K562 (cell line): ENCODE measurements at regions not wholly inside any gene's neighbourhood (a gene's known extent, or its start where the extent isn't known, plus 50 kb on each side); places are given as distances from the start of the nearest gene placed in this dataset.

Experiments used
- ATAC-seq: fragments of 200-7000 bp; cut with Tn5 transposase; 3 replicates; pipeline ENCODE4 v1.9.1; 2020; ENCODE audit warnings: moderate library complexity
- BruUV-seq: library from RNA; stranded (reverse); fragments of 400-500 nt; replicated peaks from 2 replicates; lab custom pipeline; 2021; lab: Mats Ljungman, UMichigan
- CTCF ChIA-PET: fragments of 300-600 bp; formaldehyde crosslinking; extraction: SDS; loops from one replicate; lab custom pipeline; 2021; ENCODE audit warnings: low intra/inter-chr PET ratio; lab: Yijun Ruan, JAX
- POLR2A ChIA-PET: fragments of 300-600, 350-650 bp; sonication (Branson Sonifier 250); formaldehyde crosslinking; extraction: SDS; loops from one replicate; lab custom pipeline; 2021; ENCODE audit warnings: antibody characterized with exemption, inconsistent platforms; lab: Yijun Ruan, JAX
- DNase-seq, 4 experiments: peaks; one replicate each; pipeline versions ENCODE4 v3.0.0 to v3.0.0-alpha.2; 2011 to 2018; ENCODE audit warnings: low spot score in 3 of 4, mixed read lengths in 3 of 4; ENCODE audit errors: extremely low read depth in 1 of 4
- FAIRE-seq: peaks from 2 replicates; lab custom pipeline; 2011; peaks lifted over from hg19 to GRCh38; lab: Jason Lieb, UNC
- H2AFZ ChIP-seq: 2 replicates; pipeline ENCODE4 v1.6.0; 2011; ENCODE audit warnings: low read depth, low read length, control low read depth, inconsistent platforms
- H3K27ac ChIP-seq: fragments of 200-600 bp; 3 replicates; pipeline ENCODE4 v1.8.0; 2011; ENCODE audit warnings: low read depth, mild to moderate bottlenecking, control low read depth, inconsistent platforms, low read length, moderate library complexity, mixed read lengths; ENCODE audit errors: extremely low read depth
- H3K27me3 ChIP-seq, 2 experiments: fragments of 300-600 bp in 1 of 2; 2 replicates in 1 of 2; 3 replicates in 1 of 2; pipeline versions ENCODE4 v1.6.0 to v1.8.0; 2011; ENCODE audit warnings: inconsistent platforms in 2 of 2, low read length in 2 of 2, mild to moderate bottlenecking in 1 of 2, mixed read lengths in 1 of 2, moderate library complexity in 1 of 2; ENCODE audit not compliant: control insufficient read depth in 2 of 2, insufficient read depth in 2 of 2
- H3K36me3 ChIP-seq: fragments of 300-600 bp; 3 replicates; pipeline ENCODE4 v1.8.0; 2011; ENCODE audit warnings: mild to moderate bottlenecking, low read length, inconsistent platforms; ENCODE audit not compliant: control insufficient read depth, insufficient read depth
- H3K4me1 ChIP-seq, 2 experiments: fragments of 200-600 bp in 1 of 2; replicated peaks in 1 of 2; 2 replicates in 1 of 2; 3 replicates in 1 of 2; pipeline versions ENCODE4 v1.5.1 to v1.8.0; 2011; ENCODE audit warnings: inconsistent platforms in 2 of 2, low read length in 2 of 2, mild to moderate bottlenecking in 1 of 2, mixed read lengths in 1 of 2, moderate library complexity in 1 of 2; ENCODE audit not compliant: control insufficient read depth in 2 of 2, insufficient read depth in 2 of 2
- H3K4me2 ChIP-seq: 2 replicates; pipeline ENCODE4 v1.6.1; 2011; ENCODE audit warnings: low read length, control low read depth, inconsistent platforms, mixed read lengths; ENCODE audit not compliant: insufficient read depth
- H3K4me3 ChIP-seq: fragments of 200-600 bp; sonication (generic), shearing (Covaris generic); 2 replicates; pipeline ENCODE4 v1.5.1; 2016; ENCODE audit warnings: control low read depth, inconsistent platforms
- H3K79me2 ChIP-seq: fragments of 200-600 bp; 3 replicates; pipeline ENCODE4 v1.8.0; 2011; ENCODE audit warnings: low read length, inconsistent platforms; ENCODE audit not compliant: control insufficient read depth, insufficient read depth
- H3K9ac ChIP-seq, 2 experiments: 2 replicates each; pipeline versions ENCODE4 v1.6.0 to v1.6.1; 2011; ENCODE audit warnings: low read depth in 2 of 2, low read length in 2 of 2, control low read depth in 1 of 2, inconsistent platforms in 1 of 2, mild to moderate bottlenecking in 1 of 2, mixed read lengths in 1 of 2; ENCODE audit not compliant: insufficient read depth in 1 of 2
- H3K9me1 ChIP-seq: one replicate; pipeline ENCODE4 v1.6.0; 2011; ENCODE audit warnings: inconsistent platforms, mild to moderate bottlenecking, low read length, moderate library complexity; ENCODE audit not compliant: control insufficient read depth, insufficient read depth
- H3K9me3 ChIP-seq: replicated peaks from 2 replicates; pipeline ENCODE4 v1.5.1; 2011; ENCODE audit warnings: low read depth, low read length, inconsistent platforms; ENCODE audit not compliant: control insufficient read depth, insufficient read depth
- H4K20me1 ChIP-seq: replicated peaks from 2 replicates; pipeline ENCODE4 v1.6.1; 2011; ENCODE audit warnings: low read length, inconsistent platforms, mixed read lengths; ENCODE audit not compliant: control insufficient read depth, insufficient read depth
- E2F6 ChIP-seq, 2 experiments: IDR thresholded peaks; 2 replicates each; pipeline ENCODE4 v1.6.1; 2011; ENCODE audit warnings: borderline replicate concordance in 1 of 2, control low read depth in 1 of 2, low read depth in 1 of 2, low read length in 1 of 2, mild to moderate bottlenecking in 1 of 2, mixed read lengths in 1 of 2, moderate library complexity in 1 of 2; ENCODE audit not compliant: insufficient read depth in 1 of 2, insufficient read length in 1 of 2, poor library complexity in 1 of 2, severe bottlenecking in 1 of 2; ENCODE audit errors: extremely low read depth in 1 of 2
- EWSR1 ChIP-seq: fragments of 450-650 bp; IDR thresholded peaks from 2 replicates; pipeline ENCODE4 v1.6.1; 2018; ENCODE audit warnings: borderline replicate concordance, mild to moderate bottlenecking, low read depth, moderate library complexity; ENCODE audit not compliant: partially characterized antibody
- FIP1L1 ChIP-seq: fragments of 200-400 bp; formaldehyde crosslinking; IDR thresholded peaks from 2 replicates; pipeline ENCODE4 v1.6.1; 2018; ENCODE audit warnings: mild to moderate bottlenecking, low read depth, low read length; ENCODE audit not compliant: poor library complexity, severe bottlenecking
- HBP1 ChIP-seq: fragments of 450-650 bp; formaldehyde crosslinking; IDR thresholded peaks from 2 replicates; pipeline ENCODE4 v1.4.0; 2022; ENCODE audit warnings: missing genetic modification characterization
- ILF3 ChIP-seq: fragments of 450-650 bp; IDR thresholded peaks from 2 replicates; pipeline ENCODE4 v1.6.1; 2018; ENCODE audit warnings: antibody characterized with exemption, mild to moderate bottlenecking, moderate library complexity, borderline replicate concordance
- ILK ChIP-seq: fragments of 450-650 bp; IDR thresholded peaks from 2 replicates; pipeline ENCODE4 v1.6.1; 2016; ENCODE audit warnings: missing genetic modification characterization, low read depth, mild to moderate bottlenecking, missing compliant biosample characterization, moderate library complexity, borderline replicate concordance
- NBN ChIP-seq: fragments of 450-650 bp; IDR thresholded peaks from 2 replicates; pipeline ENCODE4 v1.6.1; 2016; ENCODE audit warnings: low read depth, mild to moderate bottlenecking
- NCOA1 ChIP-seq: fragments of 450-650 bp; IDR thresholded peaks from 2 replicates; pipeline ENCODE4 v1.6.1; 2016; ENCODE audit warnings: low read depth
- NR2F6 ChIP-seq: fragments of 450-650 bp; formaldehyde crosslinking; IDR thresholded peaks from 2 replicates; pipeline ENCODE4 v1.4.0; 2020; ENCODE audit warnings: mild to moderate bottlenecking
- PCBP2 ChIP-seq: fragments of 200-400 bp; formaldehyde crosslinking; IDR thresholded peaks from 2 replicates; pipeline ENCODE4 v1.6.1; 2018; ENCODE audit warnings: low read length, low read depth, mild to moderate bottlenecking, moderate library complexity; ENCODE audit not compliant: poor library complexity, severe bottlenecking
- PHB2 ChIP-seq: fragments of 450-650 bp; IDR thresholded peaks from 2 replicates; pipeline ENCODE4 v1.6.1; 2017; ENCODE audit warnings: low read depth
- RCOR1 ChIP-seq, 2 experiments: IDR thresholded peaks; 2 replicates each; pipeline ENCODE4 v1.6.1; 2012; ENCODE audit warnings: low read depth in 2 of 2, low read length in 2 of 2, borderline replicate concordance in 1 of 2, improper control_type of control experiment in 1 of 2
- SAFB2 ChIP-seq: fragments of 200-400 bp; formaldehyde crosslinking; IDR thresholded peaks from 2 replicates; pipeline ENCODE4 v1.6.1; 2018; ENCODE audit warnings: borderline replicate concordance, low read length, low read depth, moderate library complexity; ENCODE audit not compliant: severe bottlenecking
- SIRT6 ChIP-seq: IDR thresholded peaks from one replicate; pipeline ENCODE4 v1.6.1; 2012; ENCODE audit warnings: low read depth, mild to moderate bottlenecking, control low read depth, inconsistent platforms, low read length, moderate library complexity
- SREBF2 ChIP-seq: sonication (generic); formaldehyde crosslinking; IDR thresholded peaks from 2 replicates; pipeline ENCODE4 v1.4.0; 2020; ENCODE audit warnings: mild to moderate bottlenecking, missing genetic modification reagents
- ZNF778 ChIP-seq: fragments of 450-650 bp; formaldehyde crosslinking; IDR thresholded peaks from 2 replicates; pipeline ENCODE4 v1.4.0; 2020; ENCODE audit warnings: mild to moderate bottlenecking, moderate library complexity
- ZSCAN32 ChIP-seq: fragments of 450-650 bp; formaldehyde crosslinking; IDR thresholded peaks from 2 replicates; pipeline ENCODE4 v1.4.0; 2020; ENCODE audit warnings: mild to moderate bottlenecking, moderate library complexity
- WGBS: fragments of 100-300 bp; shearing (Covaris generic); methylation state at CpG from one replicate; pipeline ENCODE4 v1.1.6; 2016; ENCODE audit warnings: low coverage, mixed read lengths; ENCODE audit not compliant: insufficient coverage; ENCODE audit errors: missing lambda C conversion rate; 5-methylcytosine and 5-hydroxymethylcytosine counted together
- in situ Hi-C: fragments of 300-500 bp; cut with MboI; formaldehyde crosslinking; loops from 4 replicates; pipeline ENCODE4 v1.15.0; 2018; ENCODE audit warnings: inconsistent platforms, mixed read lengths
- intact Hi-C: fragments of 100-400 bp; cut with micrococcal nuclease; formaldehyde crosslinking; loops from 2 replicates; pipeline ENCODE4 v1.14.2; 2022
- TF ChIP-seq, protein P1 (sequence below): fragments of 250-450 bp; sonication (Bioruptor Pico); IDR thresholded peaks from 2 replicates; pipeline ENCODE4 v1.4.0; 2020; ENCODE audit warnings: mild to moderate bottlenecking, moderate library complexity

- no peaks in the 10 kb centered on the region for H3K79me2 ChIP-seq
- ChIA-PET POLR2A (interaction anchor here (0.6 to 1.6 kb wide), 2 partner anchors 13 to 220 kb away, joined by 3 to 5 read pairs; no protein-coding TSS in a partner anchor), CTCF (no interaction called here)
- WGBS, result 0% methylated on average over 2 of the region's 2 CpGs
- H3K9me3 ChIP-seq, result no peaks in the 10 kb centered on the region
- no peaks in the 10 kb centered on the region for H3K4me1 ChIP-seq
- no peak overlapping the region for H3K4me2 ChIP-seq
- H3K9ac ChIP-seq, result no peak overlapping the region
- no peaks in the 10 kb centered on the region for H4K20me1 ChIP-seq
- intact Hi-C loops, result no loop called here
- no peak overlapping the region for H3K4me3 ChIP-seq
- peaks cover 0 to 7% of the 10 kb centered on the region in 2 experiments; a peak in 2 of 5 replicates for H3K27me3 ChIP-seq
- no peak for DNase-seq
- H3K9me1 ChIP-seq, result no peaks in the 10 kb centered on the region
- in situ Hi-C loops, result no loop called here
- no peak for ATAC-seq
- no peak overlapping the region for H2AFZ ChIP-seq
- no TSS peak for BruUV-seq
- H3K36me3 ChIP-seq, result no peaks in the 10 kb centered on the region
- H3K27ac ChIP-seq, result no peak overlapping the region
- FAIRE-seq, result no peak
- TF ChIP-seq RCOR1 (IDR thresholded peaks at IDR 0.05; ENCODE audit: borderline replicate concordance in 1 of 2, low read depth in 2 of 2, low read length in 2 of 2) (no peak), ILK (no peak), SAFB2 (no peak), PHB2 (no peak), ZSCAN32 (CRISPR knock-in tag) (no peak), E2F6 (IDR thresholded peaks at IDR 0.05; ENCODE audit: borderline replicate concordance in 1 of 2, extremely low read depth in 1 of 2, insufficient read depth in 1 of 2, insufficient read length in 1 of 2, low read depth in 1 of 2, low read length in 1 of 2, poor library complexity in 1 of 2, severe bottlenecking in 1 of 2) (no peak), ZNF778 (CRISPR knock-in tag) (no peak), NCOA1 (no peak), PCBP2 (no peak), NBN (no peak), FIP1L1 (no peak), SREBF2 (CRISPR knock-in tag) (no peak), NR2F6 (CRISPR knock-in tag) (no peak), EWSR1 (no peak), ILF3 (no peak), HBP1 (CRISPR knock-in tag) (no peak), SIRT6 (no peak)
- TF ChIP-seq, protein P1, sequence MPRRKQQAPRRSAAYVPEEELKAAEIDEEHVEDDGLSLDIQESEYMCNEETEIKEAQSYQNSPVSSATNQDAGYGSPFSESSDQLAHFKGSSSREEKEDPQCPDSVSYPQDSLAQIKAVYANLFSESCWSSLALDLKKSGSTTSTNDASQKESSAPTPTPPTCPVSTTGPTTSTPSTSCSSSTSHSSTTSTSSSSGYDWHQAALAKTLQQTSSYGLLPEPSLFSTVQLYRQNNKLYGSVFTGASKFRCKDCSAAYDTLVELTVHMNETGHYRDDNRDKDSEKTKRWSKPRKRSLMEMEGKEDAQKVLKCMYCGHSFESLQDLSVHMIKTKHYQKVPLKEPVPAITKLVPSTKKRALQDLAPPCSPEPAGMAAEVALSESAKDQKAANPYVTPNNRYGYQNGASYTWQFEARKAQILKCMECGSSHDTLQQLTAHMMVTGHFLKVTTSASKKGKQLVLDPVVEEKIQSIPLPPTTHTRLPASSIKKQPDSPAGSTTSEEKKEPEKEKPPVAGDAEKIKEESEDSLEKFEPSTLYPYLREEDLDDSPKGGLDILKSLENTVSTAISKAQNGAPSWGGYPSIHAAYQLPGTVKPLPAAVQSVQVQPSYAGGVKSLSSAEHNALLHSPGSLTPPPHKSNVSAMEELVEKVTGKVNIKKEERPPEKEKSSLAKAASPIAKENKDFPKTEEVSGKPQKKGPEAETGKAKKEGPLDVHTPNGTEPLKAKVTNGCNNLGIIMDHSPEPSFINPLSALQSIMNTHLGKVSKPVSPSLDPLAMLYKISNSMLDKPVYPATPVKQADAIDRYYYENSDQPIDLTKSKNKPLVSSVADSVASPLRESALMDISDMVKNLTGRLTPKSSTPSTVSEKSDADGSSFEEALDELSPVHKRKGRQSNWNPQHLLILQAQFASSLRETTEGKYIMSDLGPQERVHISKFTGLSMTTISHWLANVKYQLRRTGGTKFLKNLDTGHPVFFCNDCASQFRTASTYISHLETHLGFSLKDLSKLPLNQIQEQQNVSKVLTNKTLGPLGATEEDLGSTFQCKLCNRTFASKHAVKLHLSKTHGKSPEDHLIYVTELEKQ (CRISPR knock-in tag), result no peak
Measured at GRCh38 chr17:34872640-34873039, 88.6 kb downstream of the CCT6B start.
